ENCODE measurements at regions not wholly inside any gene's neighbourhood (a gene's known extent, or its start where the extent isn't known, plus 50 kb on each side); places are given as distances from the start of the nearest gene placed in this dataset.

GRCh38 chr2:65864619-65865018 lies 432.2 kb upstream of the SPRED2 start:
- no peak for DNase-seq (ENCODE audit: low read depth)
- in situ Hi-C loops (cut with HindIII; ENCODE audit: low pct_unique_long_range_greater_than_20kb, low sequenced_read_pairs) = no loop called here

- no peak for DNase-seq (ENCODE audit: low read depth)
- in situ Hi-C loops (cut with HindIII; ENCODE audit: low pct_unique_long_range_greater_than_20kb, low sequenced_read_pairs) = no loop called here
Measured at GRCh38 chr2:65863713-65864112, 431.3 kb upstream of the SPRED2 start.

GRCh38 chr2:65856928-65857327 lies 424.5 kb upstream of the SPRED2 start:
- in situ Hi-C loops (cut with HindIII; ENCODE audit: low pct_unique_long_range_greater_than_20kb, low sequenced_read_pairs) = no loop called here
- DNase-seq (ENCODE audit: low read depth) = no peak

- in situ Hi-C loops (cut with HindIII; ENCODE audit: low pct_unique_long_range_greater_than_20kb, low sequenced_read_pairs) = no loop called here
- no peak for DNase-seq (ENCODE audit: low read depth)
Measured at GRCh38 chr2:65856423-65856822, 424.0 kb upstream of the SPRED2 start.

GRCh38 chr2:65850695-65851094 lies 418.3 kb upstream of the SPRED2 start:
- DNase-seq (ENCODE audit: low read depth) = no peak
- in situ Hi-C loops (cut with HindIII; ENCODE audit: low pct_unique_long_range_greater_than_20kb, low sequenced_read_pairs) = no loop called here

- in situ Hi-C loops (cut with HindIII; ENCODE audit: low pct_unique_long_range_greater_than_20kb, low sequenced_read_pairs) = no loop called here
- no peak for DNase-seq (ENCODE audit: low read depth)
Measured at GRCh38 chr2:65846989-65847678, 414.7 kb upstream of the SPRED2 start.

GRCh38 chr2:65845442-65846182 lies 413.2 kb upstream of the SPRED2 start:
- DNase-seq (ENCODE audit: low read depth) = no peak
- in situ Hi-C loops (cut with HindIII; ENCODE audit: low pct_unique_long_range_greater_than_20kb, low sequenced_read_pairs) = no loop called here

GRCh38 chr2:65842104-65842503 lies 409.7 kb upstream of the SPRED2 start:
- in situ Hi-C loops (cut with HindIII; ENCODE audit: low pct_unique_long_range_greater_than_20kb, low sequenced_read_pairs) = no loop called here
- DNase-seq (ENCODE audit: low read depth) = no peak

- DNase-seq (ENCODE audit: low read depth) = no peak
- in situ Hi-C loops (cut with HindIII; ENCODE audit: low pct_unique_long_range_greater_than_20kb, low sequenced_read_pairs) = no loop called here
Measured at GRCh38 chr2:65835975-65836549, 403.7 kb upstream of the SPRED2 start.

- DNase-seq (ENCODE audit: low read depth) = no peak
- in situ Hi-C loops (cut with HindIII; ENCODE audit: low pct_unique_long_range_greater_than_20kb, low sequenced_read_pairs) = no loop called here
Measured at GRCh38 chr2:65834771-65835475, 402.5 kb upstream of the SPRED2 start.

- in situ Hi-C loops (cut with HindIII; ENCODE audit: low pct_unique_long_range_greater_than_20kb, low sequenced_read_pairs) = no loop called here
- no peak for DNase-seq (ENCODE audit: low read depth)
Measured at GRCh38 chr2:65834062-65834461, 401.7 kb upstream of the SPRED2 start.

GRCh38 chr2:65831509-65831908 lies 399.1 kb upstream of the SPRED2 start:
- in situ Hi-C loops (cut with HindIII; ENCODE audit: low pct_unique_long_range_greater_than_20kb, low sequenced_read_pairs) = no loop called here
- DNase-seq (ENCODE audit: low read depth) = no peak

- in situ Hi-C loops (cut with HindIII; ENCODE audit: low pct_unique_long_range_greater_than_20kb, low sequenced_read_pairs) = no loop called here
- DNase-seq (ENCODE audit: low read depth) = no peak
Measured at GRCh38 chr2:65826567-65826966, 394.2 kb upstream of the SPRED2 start.

GRCh38 chr2:65823511-65823910 lies 391.1 kb upstream of the SPRED2 start:
- in situ Hi-C loops (cut with HindIII; ENCODE audit: low pct_unique_long_range_greater_than_20kb, low sequenced_read_pairs) = no loop called here

GRCh38 chr2:65820454-65820853 lies 388.1 kb upstream of the SPRED2 start:
- in situ Hi-C loops (cut with HindIII; ENCODE audit: low pct_unique_long_range_greater_than_20kb, low sequenced_read_pairs) = no loop called here
- no peak for DNase-seq (ENCODE audit: low read depth)

More at GRCh38 chr2:65823511-65823910, 391.1 kb upstream of the SPRED2 start:
- DNase-seq (ENCODE audit: low read depth) = no peak

- no peak for DNase-seq (ENCODE audit: low read depth)
- in situ Hi-C loops (cut with HindIII; ENCODE audit: low pct_unique_long_range_greater_than_20kb, low sequenced_read_pairs) = no loop called here
Measured at GRCh38 chr2:65819963-65820362, 387.6 kb upstream of the SPRED2 start.

- in situ Hi-C loops (cut with HindIII; ENCODE audit: low pct_unique_long_range_greater_than_20kb, low sequenced_read_pairs) = no loop called here
- peak; percentile 69 for DNase-seq (ENCODE audit: low read depth)
Measured at GRCh38 chr2:65818873-65819451, 386.6 kb upstream of the SPRED2 start.

- DNase-seq (ENCODE audit: low read depth) = no peak
- in situ Hi-C loops (cut with HindIII; ENCODE audit: low pct_unique_long_range_greater_than_20kb, low sequenced_read_pairs) = no loop called here
Measured at GRCh38 chr2:65813631-65814173, 381.3 kb upstream of the SPRED2 start.

All from Caki2 (cell line).